A549 (cell line): ENCODE measurements at regions not wholly inside any gene's neighbourhood (a gene's known extent, or its start where the extent isn't known, plus 50 kb on each side); places are given as distances from the start of the nearest gene placed in this dataset.

Experiments used
- ATAC-seq, 2 experiments: fragments of 200-7000 bp in 1 of 2; fragments of >200 bp in 1 of 2; cut with Nextera tagmentation in 1 of 2; cut with Tn5 transposase in 1 of 2; 3 replicates each; pipeline versions ENCODE4 v1.8.0 to v1.9.1; 2018 to 2020; ENCODE audit warnings: mild to moderate bottlenecking in 1 of 2, moderate library complexity in 1 of 2
- CTCF ChIA-PET: fragments of 300-600 bp; sonication (Branson Sonifier 250); formaldehyde crosslinking; extraction: SDS; loops from one replicate; lab custom pipeline; 2021; ENCODE audit warnings: antibody characterized with exemption, inconsistent platforms; lab: Yijun Ruan, JAX
- POLR2A ChIA-PET: fragments of 350-600 bp; formaldehyde crosslinking; extraction: SDS; loops from one replicate; lab custom pipeline; 2021; ENCODE audit warnings: antibody characterized with exemption, inconsistent platforms; lab: Yijun Ruan, JAX
- DNase-seq, 2 experiments: peaks; one replicate each; pipeline versions ENCODE4 v3.0.0 to v3.0.0-alpha.2; 2011 to 2016; ENCODE audit warnings: low read depth in 1 of 2, low spot score in 1 of 2
- FAIRE-seq: peaks from 2 replicates; lab custom pipeline; 2011; peaks lifted over from hg19 to GRCh38; lab: Jason Lieb, UNC
- H3K27ac ChIP-seq, 2 experiments: fragments of >200 bp; sonication (Bioruptor Twin); formaldehyde crosslinking; 3 replicates each; pipeline ENCODE4 v1.5.1; 2016 to 2017
- H3K4me1 ChIP-seq: fragments of >200 bp; sonication (Bioruptor Twin); formaldehyde crosslinking; 3 replicates; pipeline ENCODE4 v1.6.1; 2016
- H3K4me2 ChIP-seq: fragments of >200 bp; sonication (Bioruptor Twin); formaldehyde crosslinking; 3 replicates; pipeline ENCODE4 v1.6.1; 2016
- H3K4me3 ChIP-seq: fragments of >200 bp; sonication (Bioruptor Twin); formaldehyde crosslinking; 3 replicates; pipeline ENCODE4 v1.5.1; 2016
- H3K9me3 ChIP-seq: fragments of >200 bp; sonication (Bioruptor Twin); formaldehyde crosslinking; 3 replicates; pipeline ENCODE4 v1.6.1; 2016
- CBX2 ChIP-seq: fragments of 200-600 bp; sonication (generic); IDR thresholded peaks from 2 replicates; pipeline ENCODE4 v1.6.1; 2016; ENCODE audit warnings: low read depth, mild to moderate bottlenecking, borderline replicate concordance
- CHD2 ChIP-seq: fragments of 150-350 bp; IDR thresholded peaks from 2 replicates; pipeline ENCODE4 v1.6.1; 2014; ENCODE audit warnings: low read length; ENCODE audit not compliant: partially characterized antibody
- CHD4 ChIP-seq: fragments of 200-600 bp; sonication (generic); IDR thresholded peaks from 2 replicates; pipeline ENCODE4 v1.6.1; 2016; ENCODE audit warnings: antibody characterized with exemption, mild to moderate bottlenecking, borderline replicate concordance
- GATA3 ChIP-seq: IDR thresholded peaks from 2 replicates; pipeline ENCODE4 v1.6.1; 2012; ENCODE audit warnings: borderline replicate concordance
- HDAC2 ChIP-seq: fragments of 200-600 bp; sonication (generic); IDR thresholded peaks from 2 replicates; pipeline ENCODE4 v1.6.1; 2016
- HEYL ChIP-seq: fragments of 250-450 bp; sonication (Bioruptor Pico); IDR thresholded peaks from 2 replicates; pipeline ENCODE4 v1.8.0; 2021; ENCODE audit warnings: mild to moderate bottlenecking, moderate library complexity
- HOXA7 ChIP-seq: fragments of 250-450 bp; sonication (Bioruptor Pico); IDR thresholded peaks from 2 replicates; pipeline ENCODE4 v1.5.0; 2020; ENCODE audit warnings: mild to moderate bottlenecking, moderate library complexity
- HOXB5 ChIP-seq: fragments of 250-450 bp; sonication (Bioruptor Pico); IDR thresholded peaks from 2 replicates; pipeline ENCODE4 v1.5.0; 2020; ENCODE audit warnings: mild to moderate bottlenecking, moderate library complexity
- MAZ ChIP-seq: fragments of 150-350 bp; IDR thresholded peaks from 2 replicates; pipeline ENCODE4 v1.6.1; 2014; ENCODE audit warnings: antibody characterized with exemption, low read depth, low read length, borderline replicate concordance
- NFE2L2 ChIP-seq: fragments of 150-350 bp; conservative IDR thresholded peaks from 2 replicates; pipeline ENCODE4 v1.6.1; 2014; ENCODE audit warnings: low read length
- NPAS2 ChIP-seq: fragments of 250-450 bp; sonication (Bioruptor Pico); IDR thresholded peaks from 2 replicates; pipeline ENCODE4 v1.8.0; 2022; ENCODE audit warnings: mild to moderate bottlenecking, moderate library complexity, borderline replicate concordance
- PHF8 ChIP-seq: fragments of 200-600 bp; sonication (generic); IDR thresholded peaks from 2 replicates; pipeline ENCODE4 v1.6.1; 2016; ENCODE audit warnings: low read depth, mild to moderate bottlenecking, antibody characterized with exemption, moderate library complexity, borderline replicate concordance
- POLR2AphosphoS2 ChIP-seq: conservative IDR thresholded peaks from 2 replicates; pipeline ENCODE4 v1.6.1; 2012; ENCODE audit warnings: low read length, improper control_type of control experiment, inconsistent platforms
- RARB ChIP-seq: fragments of 250-450 bp; sonication (Bioruptor Pico); IDR thresholded peaks from 2 replicates; pipeline ENCODE4 v1.8.0; 2021; ENCODE audit warnings: mild to moderate bottlenecking, moderate library complexity
- RCOR1 ChIP-seq: fragments of 150-350 bp; IDR thresholded peaks from 2 replicates; pipeline ENCODE4 v1.6.1; 2014; ENCODE audit warnings: antibody characterized with exemption, low read length, low read depth
- RFX5 ChIP-seq: fragments of 450-650 bp; IDR thresholded peaks from 2 replicates; pipeline ENCODE4 v1.7.1; 2014; ENCODE audit warnings: antibody characterized with exemption, mild to moderate bottlenecking, moderate library complexity
- SMC3 ChIP-seq: fragments of >200 bp; sonication (Bioruptor Twin); formaldehyde crosslinking; IDR thresholded peaks from 3 replicates; pipeline ENCODE4 v1.6.1; 2018; ENCODE audit warnings: inconsistent platforms
- ZC3H11A ChIP-seq: fragments of 450-650 bp; IDR thresholded peaks from 2 replicates; pipeline ENCODE4 v1.6.1; 2014; ENCODE audit warnings: antibody characterized with exemption, mild to moderate bottlenecking
- ZFP36 ChIP-seq: fragments of 450-650 bp; IDR thresholded peaks from 2 replicates; pipeline ENCODE4 v1.6.1; 2014; ENCODE audit warnings: borderline replicate concordance; ENCODE audit not compliant: partially characterized antibody
- WGBS: methylation state at CpG from one replicate; pipeline ENCODE4 v1.1.6; 2017; ENCODE audit errors: missing lambda C conversion rate; 5-methylcytosine and 5-hydroxymethylcytosine counted together
- TF ChIP-seq, protein P1 (sequence below): fragments of 250-450 bp; sonication (Bioruptor Pico); IDR thresholded peaks from 2 replicates; pipeline ENCODE4 v1.5.0; 2020; ENCODE audit warnings: low read depth, mild to moderate bottlenecking, moderate library complexity
- TF ChIP-seq, protein P2 (sequence below): fragments of 200-600 bp; sonication (generic); IDR thresholded peaks from 2 replicates; pipeline ENCODE4 v1.6.1; 2016; ENCODE audit warnings: antibody characterized with exemption, mild to moderate bottlenecking, moderate library complexity
- TF ChIP-seq, protein P3 (sequence below): IDR thresholded peaks from 2 replicates; pipeline ENCODE4 v1.6.1; 2012

DNA sequence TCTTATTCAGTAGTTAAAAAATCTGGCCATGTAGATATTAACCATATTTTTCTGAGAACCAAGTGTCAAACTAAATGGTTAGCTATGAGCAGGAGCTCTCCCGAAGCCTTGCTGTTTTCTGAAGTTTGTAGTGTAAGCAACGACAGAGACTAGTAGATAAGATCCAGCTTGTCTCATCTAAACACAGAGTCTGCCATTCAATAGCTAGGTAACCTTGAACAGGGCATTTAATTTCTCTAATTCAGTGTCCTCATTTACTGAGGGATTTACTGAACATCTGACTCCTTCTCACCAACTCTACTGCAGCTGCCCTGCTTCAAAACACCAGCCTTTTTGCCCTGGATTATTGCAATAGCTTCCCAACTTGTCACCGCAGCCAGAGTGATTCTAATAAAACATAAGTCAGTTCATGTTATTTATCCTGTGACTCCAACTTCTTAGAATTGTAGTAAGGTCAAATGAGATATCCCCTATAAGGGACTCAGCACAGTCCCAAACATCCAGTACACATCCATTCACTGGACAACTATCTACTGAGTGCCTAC lies 337.0 kb downstream of the PLK2 start:
- Histone ChIP-seq H3K9me3 (no peaks in the 10 kb centered on the region), H3K27ac (peak overlapping the region in 1 of 2 experiments; percentile 24; a peak in 3 of 6 replicates), H3K4me2 (no peak overlapping the region), H3K4me3 (no peak overlapping the region), H3K4me1 (peaks cover 31% of the 10 kb centered on the region)
- ChIA-PET POLR2A (no interaction called here), CTCF (interaction anchor here (1.5 kb wide), 1 partner anchor 339 kb away, joined by 5 read pairs; no protein-coding TSS in a partner anchor)
- 83% methylated on average over 3 of the region's 3 CpGs for WGBS
- ATAC-seq (no peak), FAIRE-seq (peak; percentile 32)
- TF ChIP-seq, protein P1, sequence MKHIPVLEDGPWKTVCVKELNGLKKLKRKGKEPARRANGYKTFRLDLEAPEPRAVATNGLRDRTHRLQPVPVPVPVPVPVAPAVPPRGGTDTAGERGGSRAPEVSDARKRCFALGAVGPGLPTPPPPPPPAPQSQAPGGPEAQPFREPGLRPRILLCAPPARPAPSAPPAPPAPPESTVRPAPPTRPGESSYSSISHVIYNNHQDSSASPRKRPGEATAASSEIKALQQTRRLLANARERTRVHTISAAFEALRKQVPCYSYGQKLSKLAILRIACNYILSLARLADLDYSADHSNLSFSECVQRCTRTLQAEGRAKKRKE = no peak
- no peak for TF ChIP-seq GATA3
- no peak for TF ChIP-seq PHF8
- TF ChIP-seq SMC3 = no peak
- TF ChIP-seq ZC3H11A = no peak
- no peak for TF ChIP-seq MAZ
- no peak for TF ChIP-seq NFE2L2
- no peak for TF ChIP-seq RCOR1
- TF ChIP-seq HEYL (CRISPR knock-in tag) = no peak
- TF ChIP-seq, protein P2, sequence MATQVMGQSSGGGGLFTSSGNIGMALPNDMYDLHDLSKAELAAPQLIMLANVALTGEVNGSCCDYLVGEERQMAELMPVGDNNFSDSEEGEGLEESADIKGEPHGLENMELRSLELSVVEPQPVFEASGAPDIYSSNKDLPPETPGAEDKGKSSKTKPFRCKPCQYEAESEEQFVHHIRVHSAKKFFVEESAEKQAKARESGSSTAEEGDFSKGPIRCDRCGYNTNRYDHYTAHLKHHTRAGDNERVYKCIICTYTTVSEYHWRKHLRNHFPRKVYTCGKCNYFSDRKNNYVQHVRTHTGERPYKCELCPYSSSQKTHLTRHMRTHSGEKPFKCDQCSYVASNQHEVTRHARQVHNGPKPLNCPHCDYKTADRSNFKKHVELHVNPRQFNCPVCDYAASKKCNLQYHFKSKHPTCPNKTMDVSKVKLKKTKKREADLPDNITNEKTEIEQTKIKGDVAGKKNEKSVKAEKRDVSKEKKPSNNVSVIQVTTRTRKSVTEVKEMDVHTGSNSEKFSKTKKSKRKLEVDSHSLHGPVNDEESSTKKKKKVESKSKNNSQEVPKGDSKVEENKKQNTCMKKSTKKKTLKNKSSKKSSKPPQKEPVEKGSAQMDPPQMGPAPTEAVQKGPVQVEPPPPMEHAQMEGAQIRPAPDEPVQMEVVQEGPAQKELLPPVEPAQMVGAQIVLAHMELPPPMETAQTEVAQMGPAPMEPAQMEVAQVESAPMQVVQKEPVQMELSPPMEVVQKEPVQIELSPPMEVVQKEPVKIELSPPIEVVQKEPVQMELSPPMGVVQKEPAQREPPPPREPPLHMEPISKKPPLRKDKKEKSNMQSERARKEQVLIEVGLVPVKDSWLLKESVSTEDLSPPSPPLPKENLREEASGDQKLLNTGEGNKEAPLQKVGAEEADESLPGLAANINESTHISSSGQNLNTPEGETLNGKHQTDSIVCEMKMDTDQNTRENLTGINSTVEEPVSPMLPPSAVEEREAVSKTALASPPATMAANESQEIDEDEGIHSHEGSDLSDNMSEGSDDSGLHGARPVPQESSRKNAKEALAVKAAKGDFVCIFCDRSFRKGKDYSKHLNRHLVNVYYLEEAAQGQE = no peak
- TF ChIP-seq, all 56 proteins: peak for 0
- no peak for DNase-seq

DNA sequence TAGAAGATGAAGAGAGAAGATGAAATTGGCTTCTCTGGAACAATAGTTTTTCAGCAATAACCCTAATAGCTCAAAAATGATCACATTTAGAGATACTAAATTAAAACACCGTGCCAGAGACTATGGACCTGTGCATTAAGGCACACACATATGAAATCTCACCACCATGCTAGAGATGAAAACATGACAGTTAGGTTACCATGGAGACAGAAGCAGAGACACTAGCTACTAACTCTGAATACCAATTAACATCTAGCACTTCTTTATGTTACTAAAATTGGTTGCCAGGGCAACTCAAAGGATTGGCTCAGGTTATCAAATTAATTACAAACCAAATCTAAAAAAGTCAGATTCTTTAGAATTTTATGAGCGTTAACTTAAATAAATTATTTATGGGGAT lies 337.7 kb downstream of the PLK2 start:
- ChIA-PET POLR2A (no interaction called here), CTCF (interaction anchor here (0.6 to 1.5 kb wide), 2 partner anchors 339 to 822 kb away, joined by 3 to 5 read pairs; no protein-coding TSS in a partner anchor)
- 78% methylated on average over 2 of the region's 2 CpGs for WGBS
- Histone ChIP-seq H3K4me1 (peaks cover 33% of the 10 kb centered on the region), H3K4me3 (no peak overlapping the region), H3K9me3 (no peaks in the 10 kb centered on the region), H3K4me2 (no peak overlapping the region), H3K27ac (no peak overlapping the region)
- ATAC-seq = no peak
- TF ChIP-seq CHD2 = no peak
- no peak for TF ChIP-seq CBX2
- DNase-seq = no peak
- FAIRE-seq = no peak

DNA sequence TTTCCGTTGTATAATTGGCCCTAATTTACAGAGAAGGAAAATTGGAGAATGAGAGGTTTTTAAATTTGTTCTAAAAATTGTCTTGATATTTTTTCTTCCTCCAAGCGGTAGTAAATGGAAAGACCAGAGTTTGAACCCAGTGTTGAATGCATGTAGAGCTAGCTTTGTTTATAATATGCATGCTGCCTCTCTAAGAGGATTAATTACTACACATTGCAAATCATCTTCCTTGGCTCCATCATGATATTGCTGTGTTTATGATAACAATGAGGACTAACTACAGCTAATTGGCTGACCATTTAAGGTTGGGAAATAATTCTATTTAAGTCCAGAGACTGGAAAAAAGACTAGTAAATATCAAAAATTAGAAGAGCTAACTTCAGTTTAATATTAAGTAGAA lies 338.5 kb downstream of the PLK2 start:
- WGBS = 92% methylated on average over 2 of the region's 2 CpGs
- Histone ChIP-seq H3K27ac (no peak overlapping the region), H3K4me2 (no peak overlapping the region), H3K9me3 (no peaks in the 10 kb centered on the region), H3K4me3 (no peak overlapping the region)
- CTCF ChIA-PET = interaction anchor here (0.6 kb wide), 1 partner anchor 821 kb away, joined by 3 read pairs; no protein-coding TSS in a partner anchor
- FAIRE-seq = no peak
- DNase-seq = no peak
- TF ChIP-seq HEYL (CRISPR knock-in tag) = no peak
- TF ChIP-seq RFX5 = no peak
- TF ChIP-seq ZFP36 = no peak
- TF ChIP-seq, protein P3, sequence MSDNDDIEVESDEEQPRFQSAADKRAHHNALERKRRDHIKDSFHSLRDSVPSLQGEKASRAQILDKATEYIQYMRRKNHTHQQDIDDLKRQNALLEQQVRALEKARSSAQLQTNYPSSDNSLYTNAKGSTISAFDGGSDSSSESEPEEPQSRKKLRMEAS = no peak
- no peak for TF ChIP-seq RARB (CRISPR knock-in tag)
- no peak for TF ChIP-seq NPAS2
- TF ChIP-seq HOXB5 (CRISPR knock-in tag) = no peak
- TF ChIP-seq CHD2 = no peak
- TF ChIP-seq HDAC2 = no peak
- TF ChIP-seq POLR2AphosphoS2 = no peak
- TF ChIP-seq HOXA7 = no peak
- TF ChIP-seq CHD4 = no peak
- TF ChIP-seq CBX2 = no peak
- TF ChIP-seq, all 56 proteins: peak for 0
- H3K4me1 ChIP-seq = peaks cover 33% of the 10 kb centered on the region
- POLR2A ChIA-PET = no interaction called here
- ATAC-seq = no peak
